ENCODE measurements at regions not wholly inside any gene's neighbourhood (a gene's known extent, or its start where the extent isn't known, plus 50 kb on each side); places are given as distances from the start of the nearest gene placed in this dataset.

DNA sequence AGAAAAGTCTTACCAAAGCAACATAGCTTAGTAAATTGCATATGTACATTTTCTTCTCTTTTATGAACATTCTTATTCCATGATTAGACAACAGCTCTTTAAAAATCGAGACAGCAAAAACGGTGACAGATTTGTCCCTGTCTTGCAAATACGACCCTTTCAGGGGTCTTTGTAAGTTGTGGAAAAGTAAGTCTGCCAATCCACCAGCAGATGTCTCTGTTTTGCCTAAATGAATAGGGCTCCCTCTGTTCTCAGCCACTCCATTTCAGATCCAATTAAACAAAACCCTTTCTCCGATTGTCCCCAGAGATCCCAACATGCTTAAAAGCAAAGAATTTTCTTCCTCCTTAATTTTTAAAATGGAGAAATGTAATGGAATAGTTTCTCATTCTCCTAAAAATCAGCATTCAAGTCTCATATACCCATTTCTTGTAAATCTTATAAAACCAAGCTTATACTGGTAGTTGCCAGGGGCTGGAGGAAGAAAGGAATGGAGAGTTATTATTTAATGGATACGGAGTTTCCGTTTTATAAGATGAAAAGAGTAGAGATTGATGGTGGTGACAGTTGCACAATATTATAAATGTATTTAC lies 61.0 kb upstream of the NFE2L3 start:
- TF ChIP-seq CTCF (IDR thresholded peaks at IDR 0.05; ENCODE audit: low read length, missing control alignments), result peak; percentile 82
- H3K4me3 ChIP-seq (replicated peaks; ENCODE audit: low read depth, low read length), result no peak overlapping the region
- DNase-seq (ENCODE audit: low read depth), result peak; percentile 81

- TF ChIP-seq CTCF (IDR thresholded peaks at IDR 0.05; ENCODE audit: low read length, missing control alignments), result peak; percentile 27
- DNase-seq (ENCODE audit: low read depth), result peak; percentile 10
Observed at GRCh38 chr7:26091933-26092332, 60.1 kb upstream of the NFE2L3 start.

GRCh38 chr7:26093023-26093422 lies 59.0 kb upstream of the NFE2L3 start:
- no peak for TF ChIP-seq CTCF (IDR thresholded peaks at IDR 0.05; ENCODE audit: low read length, missing control alignments)
- H3K4me3 ChIP-seq (replicated peaks; ENCODE audit: low read depth, low read length), result no peak overlapping the region
- DNase-seq (ENCODE audit: low read depth), result no peak

More at GRCh38 chr7:26091933-26092332, 60.1 kb upstream of the NFE2L3 start:
- H3K4me3 ChIP-seq (replicated peaks; ENCODE audit: low read depth, low read length), result no peak overlapping the region

DNA sequence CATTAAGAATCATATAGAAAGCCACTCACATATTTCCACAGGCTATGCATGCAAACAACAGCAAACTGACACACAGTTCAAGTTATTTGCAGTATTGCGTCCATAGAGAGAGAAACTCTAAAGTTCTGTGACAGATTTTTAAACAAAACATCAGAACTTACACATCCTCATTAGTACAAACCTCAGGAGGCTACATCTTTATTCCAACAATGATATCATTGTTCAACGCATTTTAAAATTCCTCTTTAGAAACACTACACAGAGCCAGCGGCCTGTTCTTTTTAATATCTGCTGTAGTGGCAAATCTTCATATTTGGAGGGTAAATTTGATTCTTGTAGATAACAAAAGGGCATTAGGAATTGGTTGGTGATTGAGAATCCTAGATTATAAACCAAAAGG lies 55.9 kb upstream of the NFE2L3 start:
- H3K4me3 ChIP-seq (replicated peaks; ENCODE audit: low read depth, low read length), result no peak overlapping the region
- no peak for TF ChIP-seq CTCF (IDR thresholded peaks at IDR 0.05; ENCODE audit: low read length, missing control alignments)
- DNase-seq (ENCODE audit: low read depth), result no peak

- no peak for DNase-seq (ENCODE audit: low read depth)
- TF ChIP-seq CTCF (IDR thresholded peaks at IDR 0.05; ENCODE audit: low read length, missing control alignments), result no peak
- no peak overlapping the region for H3K4me3 ChIP-seq (replicated peaks; ENCODE audit: low read depth, low read length)
Observed at GRCh38 chr7:26097837-26098668, 53.9 kb upstream of the NFE2L3 start.

DNA sequence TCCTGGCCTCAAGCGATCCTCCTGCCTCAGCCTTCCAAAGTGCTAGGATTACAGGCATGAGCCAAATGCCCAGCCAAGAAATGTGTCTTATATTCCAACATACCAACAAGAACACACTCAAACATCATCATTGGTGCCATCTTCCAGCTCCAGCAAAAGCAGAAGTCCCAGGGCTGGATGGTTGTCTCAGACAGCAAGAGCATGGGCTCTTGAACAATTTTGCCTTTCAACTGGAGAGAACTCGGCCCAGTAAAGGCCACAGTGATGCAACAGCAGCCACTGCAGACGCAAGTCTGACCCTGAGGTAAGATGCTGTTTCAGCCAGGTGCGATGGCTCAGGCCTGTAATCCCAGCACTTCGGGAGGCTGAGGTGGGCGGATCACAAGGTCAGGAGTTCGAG lies 52.8 kb upstream of the NFE2L3 start:
- H3K4me3 ChIP-seq (replicated peaks; ENCODE audit: low read depth, low read length), result no peak overlapping the region
- no peak for TF ChIP-seq CTCF (IDR thresholded peaks at IDR 0.05; ENCODE audit: low read length, missing control alignments)
- no peak for DNase-seq (ENCODE audit: low read depth)
